ENCODE measurements at regions not wholly inside any gene's neighbourhood (a gene's known extent, or its start where the extent isn't known, plus 50 kb on each side); places are given as distances from the start of the nearest gene placed in this dataset.

DNA sequence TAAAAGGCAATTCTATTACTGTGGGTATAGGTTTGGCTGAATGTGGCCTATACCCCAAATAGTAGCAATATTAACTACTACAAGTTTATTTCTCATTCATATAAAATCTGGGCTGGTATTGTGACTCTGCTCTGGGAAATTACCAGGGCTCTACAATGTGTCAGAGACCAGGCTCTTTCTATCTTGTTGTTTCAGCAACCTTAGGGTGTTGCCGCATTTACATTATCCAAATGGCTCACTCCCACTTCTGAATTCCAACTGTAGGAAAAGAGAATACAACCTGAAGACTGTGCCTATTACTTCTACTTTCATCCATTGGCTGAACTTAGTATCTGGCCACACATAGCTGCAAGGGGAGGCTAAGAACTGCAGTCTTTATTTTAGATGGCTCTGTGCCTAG is 106.7 kb upstream of the CENPW start:
- TF ChIP-seq, protein P1, sequence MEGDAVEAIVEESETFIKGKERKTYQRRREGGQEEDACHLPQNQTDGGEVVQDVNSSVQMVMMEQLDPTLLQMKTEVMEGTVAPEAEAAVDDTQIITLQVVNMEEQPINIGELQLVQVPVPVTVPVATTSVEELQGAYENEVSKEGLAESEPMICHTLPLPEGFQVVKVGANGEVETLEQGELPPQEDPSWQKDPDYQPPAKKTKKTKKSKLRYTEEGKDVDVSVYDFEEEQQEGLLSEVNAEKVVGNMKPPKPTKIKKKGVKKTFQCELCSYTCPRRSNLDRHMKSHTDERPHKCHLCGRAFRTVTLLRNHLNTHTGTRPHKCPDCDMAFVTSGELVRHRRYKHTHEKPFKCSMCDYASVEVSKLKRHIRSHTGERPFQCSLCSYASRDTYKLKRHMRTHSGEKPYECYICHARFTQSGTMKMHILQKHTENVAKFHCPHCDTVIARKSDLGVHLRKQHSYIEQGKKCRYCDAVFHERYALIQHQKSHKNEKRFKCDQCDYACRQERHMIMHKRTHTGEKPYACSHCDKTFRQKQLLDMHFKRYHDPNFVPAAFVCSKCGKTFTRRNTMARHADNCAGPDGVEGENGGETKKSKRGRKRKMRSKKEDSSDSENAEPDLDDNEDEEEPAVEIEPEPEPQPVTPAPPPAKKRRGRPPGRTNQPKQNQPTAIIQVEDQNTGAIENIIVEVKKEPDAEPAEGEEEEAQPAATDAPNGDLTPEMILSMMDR (conservative IDR thresholded peaks at IDR 0.05; ENCODE audit: low read depth, low read length) = no peak
- TF ChIP-seq EZH2phosphoT487 (IDR thresholded peaks at IDR 0.05; ENCODE audit: borderline replicate concordance, low read length) (no peak), EZH2 (IDR thresholded peaks at IDR 0.05; ENCODE audit: low read length, unreplicated experiment) (no peak)
